SK-N-SH (cell line): ENCODE measurements at regions not wholly inside any gene's neighbourhood (a gene's known extent, or its start where the extent isn't known, plus 50 kb on each side); places are given as distances from the start of the nearest gene placed in this dataset.

ENCODE experiments used
- CTCF ChIP-seq: fragments of 200-600 bp; sonication (generic); IDR thresholded peaks from 2 replicates; pipeline ENCODE4 v1.6.1; 2017; ENCODE audit warnings: antibody characterized with exemption, mild to moderate bottlenecking, moderate library complexity
- MEF2A ChIP-seq: IDR thresholded peaks from 2 replicates; pipeline ENCODE4 v1.4.0; 2012; ENCODE audit warnings: low read depth, borderline replicate concordance
- POLR2AphosphoS5 ChIP-seq: IDR thresholded peaks from 2 replicates; pipeline ENCODE4 v1.6.1; 2012; ENCODE audit warnings: low read depth, low read length
- RFX5 ChIP-seq: IDR thresholded peaks from 2 replicates; pipeline ENCODE4 v1.6.1; 2012; ENCODE audit warnings: mild to moderate bottlenecking, improper control_type of control experiment, low read length
- SMC3 ChIP-seq: IDR thresholded peaks from 2 replicates; pipeline ENCODE4 v1.6.1; 2012; ENCODE audit warnings: low read depth, low read length, improper control_type of control experiment
- USF1 ChIP-seq: IDR thresholded peaks from 2 replicates; pipeline ENCODE4 v1.4.0; 2012; ENCODE audit warnings: low read depth, borderline replicate concordance

GRCh38 chr18:40841063-40841462, 1114.0 kb upstream of the PIK3C3 start:
- TF ChIP-seq CTCF (no peak), USF1 (no peak), SMC3 (no peak), RFX5 (no peak), POLR2AphosphoS5 (no peak), MEF2A (no peak)
